ENCODE measurements at regions not wholly inside any gene's neighbourhood (a gene's known extent, or its start where the extent isn't known, plus 50 kb on each side); places are given as distances from the start of the nearest gene placed in this dataset.

DNA sequence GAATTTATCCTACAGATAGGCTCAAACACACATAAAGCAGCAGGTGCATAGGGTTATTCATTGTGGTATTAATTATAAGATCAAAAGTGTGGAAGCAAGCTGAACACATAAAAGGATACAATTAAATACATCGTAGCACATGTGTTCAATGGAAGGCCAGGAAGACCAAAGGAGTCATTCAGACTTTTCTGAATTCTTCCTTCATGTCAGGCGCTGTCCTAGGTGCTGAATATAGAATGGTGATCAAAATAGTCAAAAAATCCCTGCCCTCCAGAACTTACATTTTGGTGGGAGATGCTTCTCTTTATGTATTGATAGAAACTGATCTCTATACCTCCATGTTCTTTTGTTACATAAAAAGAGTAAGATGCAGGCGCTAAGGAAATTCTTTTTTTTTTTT is 439.0 kb upstream of the ASIC2 start:
- Histone ChIP-seq H3K27me3 (ENCODE audit: control insufficient read depth in 3 of 3, insufficient read depth in 3 of 3, low read length in 2 of 3) (peaks cover 0 to 4% (median 3%) of the 10 kb centered on the region in 3 donors), H3K9me3 (ENCODE audit: control insufficient read depth in 4 of 4, insufficient read depth in 3 of 4, low read length in 3 of 4) (peaks cover 0 to 4% (median 0%) of the 10 kb centered on the region in 4 donors), H3K4me1 (ENCODE audit: control insufficient read depth in 5 of 5, insufficient read depth in 5 of 5, low read length in 5 of 5) (peaks cover 0 to 1% (median 0%) of the 10 kb centered on the region in 5 donors), H3K9ac (ENCODE audit: insufficient read depth in 1 of 2, low read length in 2 of 2) (no peak overlapping the region), H3K4me3 (no peak overlapping the region), H3K36me3 (ENCODE audit: control insufficient read depth in 4 of 4, insufficient read depth in 4 of 4, low read length in 4 of 4) (no peaks in the 10 kb centered on the region), H3K27ac (ENCODE audit: low read depth in 1 of 2, low read length in 1 of 2) (no peak overlapping the region)
- ATAC-seq (ENCODE audit: insufficient read depth, low FRiP score), result no peak
- TF ChIP-seq, protein P1, sequence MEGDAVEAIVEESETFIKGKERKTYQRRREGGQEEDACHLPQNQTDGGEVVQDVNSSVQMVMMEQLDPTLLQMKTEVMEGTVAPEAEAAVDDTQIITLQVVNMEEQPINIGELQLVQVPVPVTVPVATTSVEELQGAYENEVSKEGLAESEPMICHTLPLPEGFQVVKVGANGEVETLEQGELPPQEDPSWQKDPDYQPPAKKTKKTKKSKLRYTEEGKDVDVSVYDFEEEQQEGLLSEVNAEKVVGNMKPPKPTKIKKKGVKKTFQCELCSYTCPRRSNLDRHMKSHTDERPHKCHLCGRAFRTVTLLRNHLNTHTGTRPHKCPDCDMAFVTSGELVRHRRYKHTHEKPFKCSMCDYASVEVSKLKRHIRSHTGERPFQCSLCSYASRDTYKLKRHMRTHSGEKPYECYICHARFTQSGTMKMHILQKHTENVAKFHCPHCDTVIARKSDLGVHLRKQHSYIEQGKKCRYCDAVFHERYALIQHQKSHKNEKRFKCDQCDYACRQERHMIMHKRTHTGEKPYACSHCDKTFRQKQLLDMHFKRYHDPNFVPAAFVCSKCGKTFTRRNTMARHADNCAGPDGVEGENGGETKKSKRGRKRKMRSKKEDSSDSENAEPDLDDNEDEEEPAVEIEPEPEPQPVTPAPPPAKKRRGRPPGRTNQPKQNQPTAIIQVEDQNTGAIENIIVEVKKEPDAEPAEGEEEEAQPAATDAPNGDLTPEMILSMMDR (IDR thresholded peaks at IDR 0.05; ENCODE audit: control extremely low read depth, extremely low read depth), result no peak
- peak in 2 of 3 donors; percentile 36 to 56 for DNase-seq
- 32 to 43% methylated on average over 3 of the region's 3 CpGs for WGBS, 2 donors

DNA sequence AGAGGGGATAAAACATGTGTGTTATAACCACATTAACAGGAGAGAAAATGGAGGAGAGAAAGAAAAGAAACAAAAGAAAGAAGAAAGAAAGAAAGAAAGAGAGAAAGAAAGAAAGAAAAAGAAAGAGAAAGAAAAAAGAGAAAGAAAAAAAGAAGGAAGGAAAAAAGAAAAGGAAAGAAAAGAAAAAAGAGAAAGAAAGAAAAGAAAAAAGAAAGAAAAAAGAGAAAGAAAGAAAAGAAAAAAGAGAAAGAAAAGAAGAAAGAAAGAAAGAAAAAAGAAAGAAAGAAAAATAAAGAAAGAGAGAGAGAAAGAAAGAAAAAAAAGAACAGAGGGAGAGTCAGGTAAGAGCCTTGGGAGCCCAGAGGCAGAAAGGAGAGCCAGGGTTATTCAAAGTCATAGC is 446.6 kb upstream of the ASIC2 start:
- Histone ChIP-seq H3K27me3 (ENCODE audit: control insufficient read depth in 3 of 3, insufficient read depth in 3 of 3, low read length in 2 of 3) (peaks cover 7 to 11% (median 7%) of the 10 kb centered on the region in 3 donors), H3K9me3 (ENCODE audit: control insufficient read depth in 4 of 4, insufficient read depth in 3 of 4, low read length in 3 of 4) (no peaks in the 10 kb centered on the region), H3K9ac (ENCODE audit: insufficient read depth in 1 of 2, low read length in 2 of 2) (no peak overlapping the region), H3K27ac (ENCODE audit: low read depth in 1 of 2, low read length in 1 of 2) (no peak overlapping the region), H3K4me3 (no peak overlapping the region), H3K36me3 (ENCODE audit: control insufficient read depth in 4 of 4, insufficient read depth in 4 of 4, low read length in 4 of 4) (no peaks in the 10 kb centered on the region), H3K4me1 (ENCODE audit: control insufficient read depth in 5 of 5, insufficient read depth in 5 of 5, low read length in 5 of 5) (no peaks in the 10 kb centered on the region)
- TF ChIP-seq, protein P1 (IDR thresholded peaks at IDR 0.05; ENCODE audit: control extremely low read depth, extremely low read depth), result no peak
- ATAC-seq (ENCODE audit: insufficient read depth, low FRiP score) (no peak), DNase-seq (no peak)

DNA sequence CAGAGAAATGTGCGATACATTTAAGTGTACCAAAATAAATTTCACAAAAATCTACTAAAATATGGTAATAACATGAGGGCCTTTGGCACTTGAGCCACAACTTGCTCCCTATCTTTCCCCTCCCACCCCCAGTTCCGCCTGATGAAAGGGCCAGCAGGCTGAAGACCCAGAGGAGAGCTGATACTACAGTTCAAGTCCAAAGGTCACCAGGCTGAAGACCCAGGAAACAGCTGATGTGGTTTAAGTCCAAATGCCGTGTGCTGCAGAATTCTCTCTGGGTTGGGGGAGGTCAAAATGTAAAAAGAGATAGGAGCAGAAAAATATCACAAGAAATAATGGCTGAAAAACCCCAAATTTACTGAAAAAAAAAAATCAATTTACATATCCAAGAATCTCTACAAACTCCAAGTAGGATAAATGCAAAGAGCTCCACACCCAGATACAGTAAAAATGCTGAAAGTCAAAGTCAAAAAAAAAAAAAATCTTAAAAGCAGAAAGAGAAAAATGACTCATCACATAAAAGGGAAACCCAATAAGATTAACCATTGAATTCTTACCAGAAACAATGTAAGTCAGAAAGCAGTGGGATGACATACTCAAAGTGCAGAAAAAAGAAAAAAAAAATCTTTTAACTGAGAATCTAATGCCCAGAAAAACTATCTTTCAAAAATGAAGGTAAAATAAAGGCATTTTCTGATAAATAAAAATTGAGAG is 452.1 kb upstream of the ASIC2 start:
- ATAC-seq (ENCODE audit: insufficient read depth, low FRiP score) (no peak), DNase-seq (no peak)
- Histone ChIP-seq H3K9me3 (ENCODE audit: control insufficient read depth in 4 of 4, insufficient read depth in 3 of 4, low read length in 3 of 4) (no peaks in the 10 kb centered on the region), H3K36me3 (ENCODE audit: control insufficient read depth in 4 of 4, insufficient read depth in 4 of 4, low read length in 4 of 4) (no peaks in the 10 kb centered on the region), H3K4me1 (ENCODE audit: control insufficient read depth in 5 of 5, insufficient read depth in 5 of 5, low read length in 5 of 5) (no peaks in the 10 kb centered on the region), H3K27ac (ENCODE audit: low read depth in 1 of 2, low read length in 1 of 2) (no peak overlapping the region), H3K27me3 (ENCODE audit: control insufficient read depth in 3 of 3, insufficient read depth in 3 of 3, low read length in 2 of 3) (peaks cover 3 to 11% (median 7%) of the 10 kb centered on the region in 3 donors), H3K4me3 (no peak overlapping the region), H3K9ac (ENCODE audit: insufficient read depth in 1 of 2, low read length in 2 of 2) (no peak overlapping the region)
- TF ChIP-seq, protein P1 (IDR thresholded peaks at IDR 0.05; ENCODE audit: control extremely low read depth, extremely low read depth), result no peak
- WGBS, 2 donors, result 56 to 76% methylated on average over 3 of the region's 3 CpGs

DNA sequence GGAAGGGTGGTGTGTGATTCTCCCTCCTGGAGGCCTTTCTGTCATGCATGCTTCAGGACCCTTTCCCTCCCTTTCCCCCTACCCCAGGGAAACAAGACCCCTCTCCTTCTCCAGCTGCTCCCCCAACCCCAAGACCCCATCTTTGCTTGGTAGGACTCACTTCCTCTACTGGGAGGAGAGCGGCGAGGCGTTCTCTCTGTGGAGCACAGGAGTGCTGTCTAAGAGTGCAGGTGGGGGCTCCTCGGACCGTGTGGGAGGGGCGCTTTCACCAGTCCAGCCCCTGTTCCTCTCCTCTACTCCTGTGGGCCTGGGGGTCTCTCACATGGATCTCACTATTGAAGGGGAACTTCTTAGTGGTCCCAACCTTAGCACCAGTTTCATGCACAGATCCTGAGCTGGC is 456.1 kb upstream of the ASIC2 start:
- H3K9ac ChIP-seq (ENCODE audit: insufficient read depth in 1 of 2, low read length in 2 of 2), result no peak overlapping the region
- peaks cover 0 to 5% (median 0%) of the 10 kb centered on the region in 3 donors for H3K27me3 ChIP-seq (ENCODE audit: control insufficient read depth in 3 of 3, insufficient read depth in 3 of 3, low read length in 2 of 3)
- WGBS, 2 donors, result 83 to 91% methylated on average over 6 of the region's 6 CpGs
- TF ChIP-seq, protein P1 (IDR thresholded peaks at IDR 0.05; ENCODE audit: control extremely low read depth, extremely low read depth), result no peak
- H3K4me3 ChIP-seq, result no peak overlapping the region
- H3K4me1 ChIP-seq (ENCODE audit: control insufficient read depth in 5 of 5, insufficient read depth in 5 of 5, low read length in 5 of 5), result no peaks in the 10 kb centered on the region
- no peak for DNase-seq
- H3K9me3 ChIP-seq (ENCODE audit: control insufficient read depth in 4 of 4, insufficient read depth in 3 of 4, low read length in 3 of 4), result no peaks in the 10 kb centered on the region
- ATAC-seq (ENCODE audit: insufficient read depth, low FRiP score), result no peak
- no peak overlapping the region for H3K27ac ChIP-seq (ENCODE audit: low read depth in 1 of 2, low read length in 1 of 2)
- H3K36me3 ChIP-seq (ENCODE audit: control insufficient read depth in 4 of 4, insufficient read depth in 4 of 4, low read length in 4 of 4), result no peaks in the 10 kb centered on the region

Measured in lung (tissue), 11 donors.